ENCODE measurements at regions not wholly inside any gene's neighbourhood (a gene's known extent, or its start where the extent isn't known, plus 50 kb on each side); places are given as distances from the start of the nearest gene placed in this dataset.

GRCh38 chr7:17501441-17502212 is 203.2 kb downstream of the AHR start:
- no peak for TF ChIP-seq SPI1 (IDR thresholded peaks at IDR 0.05; ENCODE audit: low read depth, low read length)
- TF ChIP-seq TAF1 (IDR thresholded peaks at IDR 0.05; ENCODE audit: low read depth, low read length): no peak
